ENCODE measurements at regions not wholly inside any gene's neighbourhood (a gene's known extent, or its start where the extent isn't known, plus 50 kb on each side); places are given as distances from the start of the nearest gene placed in this dataset.

GRCh38 chr9:129408535-129409215 lies 212.2 kb downstream of the C9orf50 start:
- DNase-seq (ENCODE audit: low spot score), result no peak
- WGBS, result 78% methylated on average over 17 of the region's 17 CpGs
- no peaks in the 10 kb centered on the region for H3K27me3 ChIP-seq (ENCODE audit: control insufficient read depth in 4 of 4, insufficient read depth in 4 of 4, low read length in 3 of 4)
- no peak overlapping the region for H3K4me3 ChIP-seq (ENCODE audit: low read depth in 1 of 3, low read length in 3 of 3)
- no peaks in the 10 kb centered on the region for H3K36me3 ChIP-seq (ENCODE audit: control insufficient read depth in 4 of 4, insufficient read depth in 3 of 4, low read depth in 1 of 4, low read length in 3 of 4)
- TF ChIP-seq JUND (IDR thresholded peaks at IDR 0.05), result no peak
- TF ChIP-seq RXRA (IDR thresholded peaks at IDR 0.05), result no peak
- no peak for TF ChIP-seq NR2F2 (IDR thresholded peaks at IDR 0.05)
- TF ChIP-seq FOXA2 (IDR thresholded peaks at IDR 0.05), result no peak
- no peak for TF ChIP-seq HNF4G (IDR thresholded peaks at IDR 0.05)
- TF ChIP-seq TAF1 (conservative IDR thresholded peaks at IDR 0.05), result no peak
- TF ChIP-seq, protein P1, sequence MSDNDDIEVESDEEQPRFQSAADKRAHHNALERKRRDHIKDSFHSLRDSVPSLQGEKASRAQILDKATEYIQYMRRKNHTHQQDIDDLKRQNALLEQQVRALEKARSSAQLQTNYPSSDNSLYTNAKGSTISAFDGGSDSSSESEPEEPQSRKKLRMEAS (IDR thresholded peaks at IDR 0.05), result no peak
- no peak for TF ChIP-seq YY1 (IDR thresholded peaks at IDR 0.05)
- no peak overlapping the region for H3K27ac ChIP-seq (ENCODE audit: low read depth in 1 of 2, low read length in 2 of 2)
- H3K9ac ChIP-seq (ENCODE audit: low read depth in 1 of 2, low read length in 2 of 2), result no peak overlapping the region
- H3K4me1 ChIP-seq (ENCODE audit: control insufficient read depth in 4 of 4, insufficient read depth in 4 of 4, low read length in 3 of 4), result peaks cover 0 to 1% (median 0%) of the 10 kb centered on the region in 4 donors
- H3K9me3 ChIP-seq (ENCODE audit: control insufficient read depth in 4 of 4, low read length in 3 of 4), result no peaks in the 10 kb centered on the region

- DNase-seq (ENCODE audit: low spot score), result no peak
- no peak overlapping the region for H3K4me3 ChIP-seq (ENCODE audit: low read depth in 1 of 3, low read length in 3 of 3)
- no peaks in the 10 kb centered on the region for H3K9me3 ChIP-seq (ENCODE audit: control insufficient read depth in 4 of 4, low read length in 3 of 4)
- peaks cover 0 to 1% (median 0%) of the 10 kb centered on the region in 4 donors for H3K4me1 ChIP-seq (ENCODE audit: control insufficient read depth in 4 of 4, insufficient read depth in 4 of 4, low read length in 3 of 4)
- WGBS, result 73% methylated on average over 5 of the region's 5 CpGs
- TF ChIP-seq GABPA (IDR thresholded peaks at IDR 0.05 in 1 of 2, conservative IDR thresholded peaks at IDR 0.05 in 1 of 2) (no peak), YY1 (IDR thresholded peaks at IDR 0.05) (no peak), ATF3 (IDR thresholded peaks at IDR 0.05) (no peak), RAD21 (IDR thresholded peaks at IDR 0.05) (no peak), FOXA1 (IDR thresholded peaks at IDR 0.05) (no peak), CTCF (IDR thresholded peaks at IDR 0.05; ENCODE audit: low read depth, low read length, missing input control) (no peak), NR2F2 (IDR thresholded peaks at IDR 0.05) (no peak)
- TF ChIP-seq, protein P2, sequence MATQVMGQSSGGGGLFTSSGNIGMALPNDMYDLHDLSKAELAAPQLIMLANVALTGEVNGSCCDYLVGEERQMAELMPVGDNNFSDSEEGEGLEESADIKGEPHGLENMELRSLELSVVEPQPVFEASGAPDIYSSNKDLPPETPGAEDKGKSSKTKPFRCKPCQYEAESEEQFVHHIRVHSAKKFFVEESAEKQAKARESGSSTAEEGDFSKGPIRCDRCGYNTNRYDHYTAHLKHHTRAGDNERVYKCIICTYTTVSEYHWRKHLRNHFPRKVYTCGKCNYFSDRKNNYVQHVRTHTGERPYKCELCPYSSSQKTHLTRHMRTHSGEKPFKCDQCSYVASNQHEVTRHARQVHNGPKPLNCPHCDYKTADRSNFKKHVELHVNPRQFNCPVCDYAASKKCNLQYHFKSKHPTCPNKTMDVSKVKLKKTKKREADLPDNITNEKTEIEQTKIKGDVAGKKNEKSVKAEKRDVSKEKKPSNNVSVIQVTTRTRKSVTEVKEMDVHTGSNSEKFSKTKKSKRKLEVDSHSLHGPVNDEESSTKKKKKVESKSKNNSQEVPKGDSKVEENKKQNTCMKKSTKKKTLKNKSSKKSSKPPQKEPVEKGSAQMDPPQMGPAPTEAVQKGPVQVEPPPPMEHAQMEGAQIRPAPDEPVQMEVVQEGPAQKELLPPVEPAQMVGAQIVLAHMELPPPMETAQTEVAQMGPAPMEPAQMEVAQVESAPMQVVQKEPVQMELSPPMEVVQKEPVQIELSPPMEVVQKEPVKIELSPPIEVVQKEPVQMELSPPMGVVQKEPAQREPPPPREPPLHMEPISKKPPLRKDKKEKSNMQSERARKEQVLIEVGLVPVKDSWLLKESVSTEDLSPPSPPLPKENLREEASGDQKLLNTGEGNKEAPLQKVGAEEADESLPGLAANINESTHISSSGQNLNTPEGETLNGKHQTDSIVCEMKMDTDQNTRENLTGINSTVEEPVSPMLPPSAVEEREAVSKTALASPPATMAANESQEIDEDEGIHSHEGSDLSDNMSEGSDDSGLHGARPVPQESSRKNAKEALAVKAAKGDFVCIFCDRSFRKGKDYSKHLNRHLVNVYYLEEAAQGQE (IDR thresholded peaks at IDR 0.05), result no peak
- TF ChIP-seq, protein P1 (IDR thresholded peaks at IDR 0.05), result no peak
- H3K27ac ChIP-seq (ENCODE audit: low read depth in 1 of 2, low read length in 2 of 2), result no peak overlapping the region
- no peak overlapping the region for H3K9ac ChIP-seq (ENCODE audit: low read depth in 1 of 2, low read length in 2 of 2)
- no peaks in the 10 kb centered on the region for H3K36me3 ChIP-seq (ENCODE audit: control insufficient read depth in 4 of 4, insufficient read depth in 3 of 4, low read depth in 1 of 4, low read length in 3 of 4)
- H3K27me3 ChIP-seq (ENCODE audit: control insufficient read depth in 4 of 4, insufficient read depth in 4 of 4, low read length in 3 of 4), result no peaks in the 10 kb centered on the region
Measured at GRCh38 chr9:129407905-129408452, 212.9 kb downstream of the C9orf50 start.
